Breast epithelium (tissue), 4 donors: ENCODE measurements at regions not wholly inside any gene's neighbourhood (a gene's known extent, or its start where the extent isn't known, plus 50 kb on each side); places are given as distances from the start of the nearest gene placed in this dataset.

Experiments used
- DNase-seq, 2 donors: peaks; one replicate each; pipeline ENCODE4 v3.0.0-alpha.2; 2019; ENCODE audit warnings: low spot score in 2 of 2
- H3K27ac ChIP-seq, 2 donors: fragments of 200-600 bp; sonication (generic) in 1 of 2; one replicate each; pipeline ENCODE4 v1.5.1; 2016 to 2019; ENCODE audit warnings: mild to moderate bottlenecking in 1 of 2
- H3K27me3 ChIP-seq, 2 donors: fragments of 200-600 bp; sonication (generic) in 1 of 2; one replicate each; pipeline versions ENCODE4 v1.5.1 to v1.6.0; 2017 to 2019; ENCODE audit warnings: control low read depth in 1 of 2, mild to moderate bottlenecking in 1 of 2
- H3K36me3 ChIP-seq: fragments of 200-600 bp; one replicate; pipeline ENCODE4 v1.5.1; 2019
- H3K4me1 ChIP-seq, 2 donors: fragments of 200-600 bp; sonication (generic); one replicate each; pipeline ENCODE4 v1.5.1; 2016 to 2019; ENCODE audit warnings: control low read depth in 1 of 2
- H3K4me3 ChIP-seq, 3 donors: fragments of 200-600 bp; sonication (generic); 1 replicate in 2 of 3; 2 replicates in 1 of 3; pipeline ENCODE4 v1.5.1; 2016 to 2019; ENCODE audit warnings: mild to moderate bottlenecking in 3 of 3, moderate library complexity in 2 of 3
- H3K9me3 ChIP-seq, 2 donors: fragments of 200-600 bp; sonication (generic) in 1 of 2; one replicate each; pipeline ENCODE4 v1.5.1; 2016 to 2019; ENCODE audit warnings: control low read depth in 1 of 2
- POLR2A ChIP-seq: fragments of 450-650 bp; IDR thresholded peaks from one replicate; pipeline ENCODE4 v1.6.1; 2016; ENCODE audit warnings: antibody characterized with exemption, mild to moderate bottlenecking, moderate library complexity
- POLR2AphosphoS5 ChIP-seq, 3 donors: sonication (generic); formaldehyde crosslinking; IDR thresholded peaks; one replicate each; pipeline ENCODE4 v1.6.1; 2017; ENCODE audit warnings: antibody characterized with exemption in 3 of 3
- intact Hi-C: fragments of 100-400 bp; cut with DNase I; formaldehyde crosslinking; loops from one replicate; pipeline ENCODE4 v1.15.1; 2023; ENCODE audit warnings: low total_unique reads
- TF ChIP-seq, protein P1 (sequence below), 3 donors: fragments of 450-650 bp; IDR thresholded peaks; one replicate each; pipeline ENCODE4 v1.5.1; 2016 to 2017; ENCODE audit warnings: antibody characterized with exemption in 3 of 3, mild to moderate bottlenecking in 3 of 3, moderate library complexity in 3 of 3

DNA sequence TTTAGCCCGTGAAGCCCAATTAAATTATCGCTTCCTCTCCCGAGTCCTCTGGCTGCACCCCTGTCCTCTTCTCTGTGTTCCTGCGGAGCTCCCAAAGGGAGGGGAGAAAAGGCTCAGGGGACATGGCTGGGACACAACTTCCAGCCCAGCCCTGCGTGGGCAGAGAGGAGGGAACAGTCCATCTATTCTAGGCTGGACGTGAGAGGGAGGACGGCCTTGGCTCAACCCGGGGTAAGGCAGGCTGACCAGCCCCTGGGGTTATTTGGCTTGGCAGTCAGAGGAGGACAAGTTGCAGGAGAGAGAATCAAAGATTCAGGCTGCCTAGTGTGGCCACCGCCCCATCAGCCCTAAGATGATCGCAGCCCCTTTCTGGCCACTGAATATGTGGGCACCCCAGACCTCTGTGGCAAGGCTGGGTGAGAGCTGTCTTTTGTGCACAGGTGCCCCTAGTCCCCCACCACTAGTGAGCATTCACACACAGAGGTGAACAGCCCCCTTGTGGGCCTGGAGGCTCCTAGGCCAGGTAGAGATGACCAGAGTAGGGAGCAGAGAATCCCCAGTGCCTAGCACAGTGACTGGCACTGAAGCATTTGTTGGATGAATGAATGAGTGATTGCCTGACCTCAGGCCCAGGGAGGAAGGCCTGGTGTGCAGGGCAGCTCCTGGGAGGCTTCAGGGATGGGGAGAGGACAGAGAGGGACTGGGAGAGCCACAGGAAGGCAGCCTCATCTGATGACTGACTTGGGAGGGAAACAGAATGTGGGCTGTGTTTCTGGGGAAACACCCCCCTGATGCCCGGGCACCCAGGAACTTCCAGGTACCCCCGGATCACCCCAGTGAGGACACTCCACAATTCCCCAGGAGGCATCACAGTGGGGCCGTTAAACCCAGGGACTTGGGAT lies 133.9 kb downstream of the C9orf50 start:
- intact Hi-C loops = loop anchor here (5.0 kb wide), 1 partner anchor 310 kb away; the partner anchor contains the start of gene IER5L
- H3K36me3 ChIP-seq = no peaks in the 10 kb centered on the region
- peak overlapping the region in 1 of 3 donors; percentile 70 for H3K4me3 ChIP-seq
- H3K9me3 ChIP-seq = no peaks in the 10 kb centered on the region
- no peak for TF ChIP-seq POLR2A
- TF ChIP-seq POLR2AphosphoS5 (IDR thresholded peaks at IDR 0.05) = peak; percentile 70 to 77 (median 72)
- TF ChIP-seq, protein P1, sequence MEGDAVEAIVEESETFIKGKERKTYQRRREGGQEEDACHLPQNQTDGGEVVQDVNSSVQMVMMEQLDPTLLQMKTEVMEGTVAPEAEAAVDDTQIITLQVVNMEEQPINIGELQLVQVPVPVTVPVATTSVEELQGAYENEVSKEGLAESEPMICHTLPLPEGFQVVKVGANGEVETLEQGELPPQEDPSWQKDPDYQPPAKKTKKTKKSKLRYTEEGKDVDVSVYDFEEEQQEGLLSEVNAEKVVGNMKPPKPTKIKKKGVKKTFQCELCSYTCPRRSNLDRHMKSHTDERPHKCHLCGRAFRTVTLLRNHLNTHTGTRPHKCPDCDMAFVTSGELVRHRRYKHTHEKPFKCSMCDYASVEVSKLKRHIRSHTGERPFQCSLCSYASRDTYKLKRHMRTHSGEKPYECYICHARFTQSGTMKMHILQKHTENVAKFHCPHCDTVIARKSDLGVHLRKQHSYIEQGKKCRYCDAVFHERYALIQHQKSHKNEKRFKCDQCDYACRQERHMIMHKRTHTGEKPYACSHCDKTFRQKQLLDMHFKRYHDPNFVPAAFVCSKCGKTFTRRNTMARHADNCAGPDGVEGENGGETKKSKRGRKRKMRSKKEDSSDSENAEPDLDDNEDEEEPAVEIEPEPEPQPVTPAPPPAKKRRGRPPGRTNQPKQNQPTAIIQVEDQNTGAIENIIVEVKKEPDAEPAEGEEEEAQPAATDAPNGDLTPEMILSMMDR (IDR thresholded peaks at IDR 0.05) = no peak
- DNase-seq = peak; percentile 89 to 91
- peaks cover 29 to 53% of the 10 kb centered on the region in 2 donors for H3K4me1 ChIP-seq
- H3K27me3 ChIP-seq = no peaks in the 10 kb centered on the region
- H3K27ac ChIP-seq = peak overlapping the region; percentile 100

DNA sequence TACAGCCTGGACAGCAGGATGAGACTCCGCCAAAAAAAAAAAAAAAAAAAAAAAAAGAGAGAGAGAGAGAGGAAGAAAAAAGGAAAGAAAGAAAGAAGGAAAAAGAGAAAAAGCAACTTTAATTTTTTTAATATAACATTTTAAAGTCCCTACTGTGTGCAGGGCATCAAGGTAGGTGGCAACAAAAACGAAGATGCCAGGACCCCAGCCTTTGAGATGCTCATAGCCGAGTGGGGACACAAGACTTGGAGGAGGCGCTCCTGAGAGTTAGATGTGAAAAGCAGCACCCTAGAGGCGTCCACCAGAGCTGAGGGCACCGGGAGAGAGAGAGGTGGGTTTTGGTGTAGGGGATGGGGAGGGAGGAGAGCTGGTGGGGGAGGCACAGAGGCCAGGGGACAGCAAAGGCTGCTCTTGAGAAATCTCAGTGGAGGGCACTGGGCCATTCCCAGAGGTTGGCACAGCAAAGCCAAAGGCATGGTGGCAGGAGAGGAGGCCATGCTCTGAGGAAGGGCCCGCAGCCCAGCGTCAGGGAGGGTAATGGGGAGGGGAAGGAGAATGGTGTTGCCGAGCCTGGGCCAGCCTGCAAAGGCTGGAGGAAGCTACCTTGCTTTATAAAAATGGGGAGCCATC lies 135.6 kb downstream of the C9orf50 start:
- H3K27me3 ChIP-seq = no peaks in the 10 kb centered on the region
- no peak overlapping the region for H3K4me3 ChIP-seq
- no peak for DNase-seq
- H3K27ac ChIP-seq = peak overlapping the region; percentile 100
- intact Hi-C loops = loop anchor here (5.0 kb wide), 1 partner anchor 308 kb away; the partner anchor contains the start of gene IER5L
- H3K4me1 ChIP-seq = peaks cover 29 to 44% of the 10 kb centered on the region in 2 donors
- H3K36me3 ChIP-seq = no peaks in the 10 kb centered on the region
- no peaks in the 10 kb centered on the region for H3K9me3 ChIP-seq
- TF ChIP-seq POLR2AphosphoS5 (IDR thresholded peaks at IDR 0.05) (no peak), POLR2A (no peak)
- TF ChIP-seq, protein P1 (IDR thresholded peaks at IDR 0.05) = no peak

DNA sequence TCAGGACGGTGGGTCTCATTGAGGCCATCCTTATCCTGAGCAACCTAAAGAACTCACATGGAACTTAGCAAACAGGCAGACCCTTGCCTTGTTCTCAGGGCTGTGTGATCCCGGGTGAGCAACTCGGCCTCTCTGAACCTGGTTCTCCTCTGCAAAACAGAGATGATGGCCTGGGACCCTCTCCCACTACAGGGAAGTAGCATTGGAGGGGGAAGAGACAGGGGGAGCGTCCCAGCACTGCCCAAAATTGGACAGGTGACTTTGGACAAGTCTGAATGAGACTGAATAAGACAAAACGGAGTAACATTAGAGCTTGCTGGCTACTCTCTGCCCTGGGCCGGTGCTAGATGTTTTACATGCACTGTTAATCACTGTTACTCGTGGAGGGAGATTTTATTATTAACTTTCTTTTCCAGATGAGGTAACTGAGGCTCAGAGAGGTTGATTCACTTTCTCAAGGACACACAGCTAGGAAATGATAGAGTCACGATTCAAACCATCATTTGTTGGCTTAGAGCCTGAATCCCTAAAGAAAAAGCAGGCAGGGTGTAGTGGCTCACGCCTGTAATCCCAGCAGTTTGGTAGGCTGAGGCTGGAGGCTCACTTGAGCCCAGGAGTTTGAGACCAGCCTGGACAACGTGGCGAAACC lies 136.4 kb downstream of the C9orf50 start:
- Histone ChIP-seq H3K4me1 (peaks cover 25 to 42% of the 10 kb centered on the region in 2 donors), H3K36me3 (no peaks in the 10 kb centered on the region), H3K9me3 (no peaks in the 10 kb centered on the region), H3K4me3 (peak overlapping the region in 2 of 3 donors; percentile 23 to 76), H3K27ac (peak overlapping the region; percentile 100), H3K27me3 (no peaks in the 10 kb centered on the region)
- TF ChIP-seq POLR2A (no peak), POLR2AphosphoS5 (IDR thresholded peaks at IDR 0.05) (no peak)
- TF ChIP-seq, protein P1 (IDR thresholded peaks at IDR 0.05) = no peak
- intact Hi-C loops = no loop called here
- no peak for DNase-seq

DNA sequence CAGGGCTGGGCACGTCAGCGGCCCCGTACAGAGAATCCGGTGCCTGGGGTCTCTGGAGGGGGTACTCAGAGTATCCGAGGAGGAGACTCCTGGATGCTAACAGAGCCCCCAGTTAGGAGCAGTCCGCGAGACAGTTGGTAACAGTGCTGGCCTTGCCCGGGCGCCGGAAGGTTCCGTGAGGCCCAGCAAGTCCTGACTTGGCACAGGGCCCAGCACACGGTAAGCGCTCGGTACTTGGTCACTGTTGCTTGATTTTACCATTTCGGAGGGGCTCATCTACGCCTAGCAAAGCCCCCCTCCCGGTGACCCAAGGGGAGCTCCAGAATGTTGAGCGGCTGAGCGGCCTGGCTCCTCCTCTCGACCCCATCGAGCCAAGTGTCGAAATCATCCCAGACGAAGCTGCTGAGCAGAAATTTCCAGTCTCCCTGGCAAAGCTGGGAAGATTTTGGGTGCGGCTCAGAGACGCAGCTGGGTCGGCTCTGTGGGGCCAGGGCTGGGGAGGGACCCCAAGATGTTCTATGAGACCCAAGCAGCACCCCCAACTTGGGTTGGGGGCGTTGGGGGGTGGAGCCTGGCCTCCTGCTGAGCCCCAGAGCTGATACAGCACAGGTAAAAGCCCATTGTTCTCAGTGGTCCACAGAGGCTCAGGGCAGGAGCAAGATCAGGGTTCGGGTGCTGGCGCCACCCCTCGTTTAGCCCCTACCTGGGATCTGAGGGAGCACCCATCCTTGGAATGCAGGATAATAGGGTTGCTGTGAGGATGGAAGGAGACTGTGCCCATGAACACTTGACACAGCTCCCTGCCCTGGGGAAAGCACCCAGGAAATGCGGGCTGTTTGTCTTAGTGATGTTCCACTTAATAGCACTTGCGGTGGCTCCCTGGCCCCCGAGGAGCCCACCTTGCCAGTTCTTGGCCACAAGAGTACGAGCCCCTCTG lies 137.2 kb downstream of the C9orf50 start:
- peak; percentile 87 to 92 for DNase-seq
- H3K4me3 ChIP-seq = peak overlapping the region; percentile 52 to 76 (median 66)
- H3K4me1 ChIP-seq = peaks cover 25 to 42% of the 10 kb centered on the region in 2 donors
- no peaks in the 10 kb centered on the region for H3K9me3 ChIP-seq
- no peaks in the 10 kb centered on the region for H3K27me3 ChIP-seq
- peak overlapping the region; percentile 100 for H3K27ac ChIP-seq
- TF ChIP-seq POLR2A = peak; percentile 58
- TF ChIP-seq, protein P1 (IDR thresholded peaks at IDR 0.05) = no peak
- peak; percentile 80 to 92 (median 85) for TF ChIP-seq POLR2AphosphoS5 (IDR thresholded peaks at IDR 0.05)
- no peaks in the 10 kb centered on the region for H3K36me3 ChIP-seq
- intact Hi-C loops = no loop called here
